IMR-90 (cell line): ENCODE measurements at regions not wholly inside any gene's neighbourhood (a gene's known extent, or its start where the extent isn't known, plus 50 kb on each side); places are given as distances from the start of the nearest gene placed in this dataset.

Experiments used
- ATAC-seq: fragments of 200-7000 bp; cut with Tn5 transposase; 2 replicates; pipeline ENCODE4 v1.9.1; 2020; ENCODE audit warnings: low read depth, mild to moderate bottlenecking, moderate library complexity
- BruUV-seq: library from RNA; stranded (reverse); fragments of 400-500 nt; replicated peaks from 2 replicates; lab custom pipeline; 2021; lab: Mats Ljungman, UMichigan
- CTCF ChIA-PET: fragments of 300-600 bp; formaldehyde crosslinking; extraction: SDS; loops from one replicate; lab custom pipeline; 2021; ENCODE audit warnings: antibody characterized with exemption; lab: Yijun Ruan, JAX
- POLR2A ChIA-PET: fragments of 300-600 bp; sonication (Branson Sonifier 250); formaldehyde crosslinking; loops from one replicate; lab custom pipeline; 2022; ENCODE audit warnings: antibody characterized with exemption; ENCODE audit not compliant: unreplicated experiment; lab: Charles Lee
- DNase-seq: peaks from one replicate; pipeline ENCODE4 v3.0.0; 2013
- H2AFZ ChIP-seq: replicated peaks from 2 replicates; pipeline ENCODE3; 2013; ENCODE audit warnings: low read length, mild to moderate bottlenecking; ENCODE audit not compliant: poor library complexity
- H2AK5ac ChIP-seq: 2 replicates; pipeline ENCODE4 v1.6.1; 2013; ENCODE audit warnings: low read depth, low read length, inconsistent platforms
- H2AK9ac ChIP-seq: replicated peaks from 2 replicates; pipeline ENCODE3; 2013; ENCODE audit warnings: mild to moderate bottlenecking, low read depth, low read length, moderate library complexity; ENCODE audit not compliant: poor library complexity
- H2BK120ac ChIP-seq: 2 replicates; pipeline ENCODE4 v1.6.1; 2013; ENCODE audit warnings: low read depth, low read length, inconsistent platforms
- H2BK15ac ChIP-seq: 3 replicates; pipeline ENCODE4 v1.6.1; 2013; ENCODE audit warnings: low read depth, low read length, inconsistent platforms
- H2BK20ac ChIP-seq: 2 replicates; pipeline ENCODE4 v1.6.1; 2013; ENCODE audit warnings: low read depth, mild to moderate bottlenecking, inconsistent platforms, low read length, moderate library complexity
- H2BK5ac ChIP-seq: 2 replicates; pipeline ENCODE4 v1.6.1; 2013; ENCODE audit warnings: mild to moderate bottlenecking, low read depth, low read length, inconsistent platforms; ENCODE audit not compliant: poor library complexity, severe bottlenecking
- H3K14ac ChIP-seq: replicated peaks from 2 replicates; pipeline ENCODE4 v1.6.1; 2013; ENCODE audit warnings: low read depth, low read length, inconsistent platforms
- H3K18ac ChIP-seq: 2 replicates; pipeline ENCODE4 v1.6.1; 2013; ENCODE audit warnings: low read depth, low read length, control low read depth
- H3K23ac ChIP-seq: 2 replicates; pipeline ENCODE4 v1.6.1; 2013; ENCODE audit warnings: low read depth, low read length, inconsistent platforms
- H3K27ac ChIP-seq: 2 replicates; pipeline ENCODE4 v1.5.1; 2013; ENCODE audit warnings: mild to moderate bottlenecking, control low read depth, low read length; ENCODE audit not compliant: insufficient read depth
- H3K27me3 ChIP-seq: 2 replicates; pipeline ENCODE4 v1.6.1; 2013; ENCODE audit warnings: low read length; ENCODE audit not compliant: control insufficient read depth, insufficient read depth
- H3K36me3 ChIP-seq: 2 replicates; pipeline ENCODE4 v1.6.1; 2013; ENCODE audit warnings: low read length, mixed read lengths; ENCODE audit not compliant: control insufficient read depth, insufficient read depth
- H3K4ac ChIP-seq: 2 replicates; pipeline ENCODE4 v1.6.1; 2013; ENCODE audit warnings: low read depth, low read length, inconsistent platforms
- H3K4me1 ChIP-seq: 2 replicates; pipeline ENCODE4 v1.6.1; 2013; ENCODE audit warnings: low read length, mixed read lengths; ENCODE audit not compliant: control insufficient read depth, insufficient read depth
- H3K4me2 ChIP-seq: 2 replicates; pipeline ENCODE4 v1.6.1; 2013; ENCODE audit warnings: low read depth, mild to moderate bottlenecking, control low read depth, low read length, moderate library complexity
- H3K4me3 ChIP-seq: 2 replicates; pipeline ENCODE4 v1.5.1; 2013; ENCODE audit warnings: low read depth, mild to moderate bottlenecking, control low read depth, low read length, moderate library complexity; ENCODE audit not compliant: insufficient read depth
- H3K56ac ChIP-seq: 2 replicates; pipeline ENCODE4 v1.6.1; 2013; ENCODE audit warnings: low read length, inconsistent platforms; ENCODE audit not compliant: insufficient read depth; ENCODE audit errors: extremely low read depth
- H3K79me1 ChIP-seq, 2 experiments: 2 replicates each; pipeline ENCODE4 v1.6.1; 2013; ENCODE audit warnings: low read length in 2 of 2, inconsistent platforms in 1 of 2, low read depth in 1 of 2
- H3K9ac ChIP-seq: 2 replicates; pipeline ENCODE4 v1.6.1; 2013; ENCODE audit warnings: low read depth, low read length, control low read depth
- H3K9me1 ChIP-seq: 2 replicates; pipeline ENCODE4 v1.6.1; 2013; ENCODE audit warnings: low read length, inconsistent platforms; ENCODE audit not compliant: insufficient read depth
- H3K9me3 ChIP-seq: 2 replicates; pipeline ENCODE4 v1.6.1; 2013; ENCODE audit warnings: low read length; ENCODE audit not compliant: control insufficient read depth, insufficient read depth
- H4K20me1 ChIP-seq: 2 replicates; pipeline ENCODE4 v1.6.1; 2013; ENCODE audit warnings: low read length, inconsistent platforms; ENCODE audit not compliant: insufficient read depth
- H4K5ac ChIP-seq: 2 replicates; pipeline ENCODE4 v1.6.1; 2013; ENCODE audit warnings: mild to moderate bottlenecking, low read depth, low read length, control low read depth
- H4K8ac ChIP-seq, 2 experiments: 2 replicates each; pipeline ENCODE4 v1.6.1; 2013; ENCODE audit warnings: low read depth in 2 of 2, low read length in 2 of 2, control low read depth in 1 of 2, inconsistent platforms in 1 of 2
- H4K91ac ChIP-seq: 2 replicates; pipeline ENCODE4 v1.6.1; 2013; ENCODE audit warnings: low read depth, low read length, inconsistent platforms; ENCODE audit not compliant: insufficient read depth
- BHLHE40 ChIP-seq: fragments of 150-350 bp; IDR thresholded peaks from 2 replicates; pipeline ENCODE4 v1.6.1; 2016; ENCODE audit warnings: mild to moderate bottlenecking, low read depth, low read length
- CEBPB ChIP-seq: IDR thresholded peaks from 2 replicates; pipeline ENCODE4 v1.6.1; 2012; ENCODE audit warnings: low read depth, low read length, improper control_type of control experiment
- CHD1 ChIP-seq: IDR thresholded peaks from 2 replicates; pipeline ENCODE4 v1.6.1; 2012; ENCODE audit warnings: low read depth, low read length, improper control_type of control experiment
- FOS ChIP-seq: fragments of 150-350 bp; IDR thresholded peaks from 2 replicates; pipeline ENCODE4 v1.6.1; 2016; ENCODE audit warnings: low read depth, low read length
- MAFK ChIP-seq: IDR thresholded peaks from 2 replicates; pipeline ENCODE4 v1.6.1; 2012; ENCODE audit warnings: low read depth, low read length, improper control_type of control experiment
- MAZ ChIP-seq: IDR thresholded peaks from 2 replicates; pipeline ENCODE4 v1.6.1; 2012; ENCODE audit warnings: low read depth, mild to moderate bottlenecking, low read length, improper control_type of control experiment, moderate library complexity, borderline replicate concordance
- MXI1 ChIP-seq: IDR thresholded peaks from 2 replicates; pipeline ENCODE4 v1.6.1; 2012; ENCODE audit warnings: low read depth, mild to moderate bottlenecking, low read length, moderate library complexity, borderline replicate concordance
- NFE2L2 ChIP-seq: fragments of 150-350 bp; IDR thresholded peaks from 2 replicates; pipeline ENCODE4 v1.6.1; 2016; ENCODE audit warnings: low read depth, mild to moderate bottlenecking, low read length
- POLR2A ChIP-seq: IDR thresholded peaks from 2 replicates; pipeline ENCODE4 v1.6.1; 2012; ENCODE audit warnings: mild to moderate bottlenecking, low read depth, low read length
- RAD21 ChIP-seq: IDR thresholded peaks from 2 replicates; pipeline ENCODE4 v1.6.1; 2012; ENCODE audit warnings: low read length, improper control_type of control experiment
- RCOR1 ChIP-seq: IDR thresholded peaks from 2 replicates; pipeline ENCODE4 v1.6.1; 2012; ENCODE audit warnings: mild to moderate bottlenecking, low read length, improper control_type of control experiment; ENCODE audit not compliant: insufficient replicate concordance
- RFX5 ChIP-seq: IDR thresholded peaks from 2 replicates; pipeline ENCODE4 v1.8.0; 2012; ENCODE audit warnings: low read depth, mild to moderate bottlenecking, low read length, moderate library complexity
- SMC3 ChIP-seq: fragments of 150-350 bp; IDR thresholded peaks from 2 replicates; pipeline ENCODE4 v1.6.1; 2016; ENCODE audit warnings: low read depth, mild to moderate bottlenecking, antibody characterized with exemption, low read length, moderate library complexity
- WGBS, 2 experiments: methylation state at CpG; one replicate each; pipeline versions ENCODE4 v1.1.5 to v1.1.7; 2013; ENCODE audit warnings: missing lambda C conversion rate in 2 of 2; ENCODE audit not compliant: insufficient read length in 1 of 2; ENCODE audit errors: extremely low coverage in 2 of 2; 5-methylcytosine and 5-hydroxymethylcytosine counted together
- dilution Hi-C: fragments of 300-500 bp; cut with HindIII; formaldehyde crosslinking; loops from one replicate; pipeline ENCODE4 v1.14.3; 2018; ENCODE audit warnings: low sequenced_read_pairs; ENCODE audit not compliant: unreplicated experiment
- in situ Hi-C: fragments of 300-500 bp; cut with MboI; formaldehyde crosslinking; loops from 3 replicates; pipeline ENCODE4 v1.14.3; 2019; ENCODE audit warnings: low sequenced_read_pairs, inconsistent platforms, mixed read lengths
- intact Hi-C: fragments of 100-400 bp; cut with micrococcal nuclease; formaldehyde crosslinking; loops from 2 replicates; pipeline ENCODE4 v1.10.0; 2022
- TF ChIP-seq, protein P1 (sequence below): fragments of 150-350 bp; IDR thresholded peaks from 2 replicates; pipeline ENCODE4 v1.6.1; 2016; ENCODE audit warnings: low read depth, mild to moderate bottlenecking, low read length, moderate library complexity, borderline replicate concordance
- TF ChIP-seq, protein P2 (sequence below): conservative IDR thresholded peaks from 2 replicates; pipeline ENCODE4 v1.5.1; 2012; ENCODE audit warnings: mild to moderate bottlenecking, low read depth, low read length, improper control_type of control experiment
- TF ChIP-seq, protein P3 (sequence below): fragments of 150-350 bp; IDR thresholded peaks from 2 replicates; pipeline ENCODE4 v1.6.1; 2017; ENCODE audit warnings: mild to moderate bottlenecking, antibody characterized with exemption, low read length, low read depth

DNA sequence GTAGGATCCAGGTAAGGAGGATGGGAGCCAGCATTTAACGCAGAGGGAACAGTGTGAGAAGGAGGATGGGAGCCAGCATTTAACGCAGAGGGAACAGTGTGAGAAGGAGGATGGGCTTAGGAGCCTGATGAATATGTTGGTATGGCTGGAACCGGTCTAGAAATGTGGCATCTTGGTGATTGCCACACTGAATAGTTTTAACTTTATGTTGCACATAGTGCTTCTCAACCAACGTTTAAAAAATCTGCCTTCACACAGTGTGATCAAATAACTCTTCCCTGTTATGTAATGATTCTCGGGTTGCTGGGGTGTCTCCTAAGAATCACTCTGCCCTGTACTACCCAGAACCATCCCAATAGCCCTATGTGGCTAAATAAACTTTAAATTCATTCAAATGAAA, 146.9 kb upstream of the DUSP10 start:
- Histone ChIP-seq H3K27me3 (no peaks in the 10 kb centered on the region), H2BK15ac (peak overlapping the region; percentile 76; the same call in 2 of the 3 replicates), H3K4me1 (peaks cover 8% of the 10 kb centered on the region), H2BK5ac (no peak overlapping the region), H3K79me1 (no peaks in the 10 kb centered on the region), H3K18ac (no peak overlapping the region), H3K36me3 (no peaks in the 10 kb centered on the region), H3K14ac (no peak overlapping the region), H3K23ac (no peak overlapping the region), H2AFZ (no peak overlapping the region), H2BK20ac (peak overlapping the region; percentile 56), H2AK9ac (peak overlapping the region; percentile 37), H3K4me2 (no peak overlapping the region), H3K4ac (peak overlapping the region; percentile 75), H2BK120ac (peak overlapping the region; percentile 77; the same call in 1 of the 2 replicates), H3K27ac (no peak overlapping the region), H4K20me1 (no peaks in the 10 kb centered on the region), H4K91ac (no peak overlapping the region; the same call in 1 of the 2 replicates), H3K9me1 (peaks cover 13% of the 10 kb centered on the region), H4K8ac (no peak overlapping the region), H3K4me3 (no peak overlapping the region), H3K56ac (no peak overlapping the region), H2AK5ac (peak overlapping the region; percentile 74), H3K9me3 (no peaks in the 10 kb centered on the region), H4K5ac (no peak overlapping the region), H3K9ac (no peak overlapping the region)
- TF ChIP-seq CHD1, result no peak
- TF ChIP-seq CEBPB, result no peak
- TF ChIP-seq SMC3, result no peak
- TF ChIP-seq RAD21, result no peak
- no peak for TF ChIP-seq BHLHE40
- TF ChIP-seq RFX5, result no peak
- TF ChIP-seq, protein P1, sequence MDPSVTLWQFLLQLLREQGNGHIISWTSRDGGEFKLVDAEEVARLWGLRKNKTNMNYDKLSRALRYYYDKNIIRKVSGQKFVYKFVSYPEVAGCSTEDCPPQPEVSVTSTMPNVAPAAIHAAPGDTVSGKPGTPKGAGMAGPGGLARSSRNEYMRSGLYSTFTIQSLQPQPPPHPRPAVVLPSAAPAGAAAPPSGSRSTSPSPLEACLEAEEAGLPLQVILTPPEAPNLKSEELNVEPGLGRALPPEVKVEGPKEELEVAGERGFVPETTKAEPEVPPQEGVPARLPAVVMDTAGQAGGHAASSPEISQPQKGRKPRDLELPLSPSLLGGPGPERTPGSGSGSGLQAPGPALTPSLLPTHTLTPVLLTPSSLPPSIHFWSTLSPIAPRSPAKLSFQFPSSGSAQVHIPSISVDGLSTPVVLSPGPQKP, result no peak
- TF ChIP-seq POLR2A, result no peak
- no peak for TF ChIP-seq MXI1
- no peak for TF ChIP-seq RCOR1
- TF ChIP-seq MAZ, result no peak
- no peak for TF ChIP-seq MAFK
- TF ChIP-seq, protein P2, sequence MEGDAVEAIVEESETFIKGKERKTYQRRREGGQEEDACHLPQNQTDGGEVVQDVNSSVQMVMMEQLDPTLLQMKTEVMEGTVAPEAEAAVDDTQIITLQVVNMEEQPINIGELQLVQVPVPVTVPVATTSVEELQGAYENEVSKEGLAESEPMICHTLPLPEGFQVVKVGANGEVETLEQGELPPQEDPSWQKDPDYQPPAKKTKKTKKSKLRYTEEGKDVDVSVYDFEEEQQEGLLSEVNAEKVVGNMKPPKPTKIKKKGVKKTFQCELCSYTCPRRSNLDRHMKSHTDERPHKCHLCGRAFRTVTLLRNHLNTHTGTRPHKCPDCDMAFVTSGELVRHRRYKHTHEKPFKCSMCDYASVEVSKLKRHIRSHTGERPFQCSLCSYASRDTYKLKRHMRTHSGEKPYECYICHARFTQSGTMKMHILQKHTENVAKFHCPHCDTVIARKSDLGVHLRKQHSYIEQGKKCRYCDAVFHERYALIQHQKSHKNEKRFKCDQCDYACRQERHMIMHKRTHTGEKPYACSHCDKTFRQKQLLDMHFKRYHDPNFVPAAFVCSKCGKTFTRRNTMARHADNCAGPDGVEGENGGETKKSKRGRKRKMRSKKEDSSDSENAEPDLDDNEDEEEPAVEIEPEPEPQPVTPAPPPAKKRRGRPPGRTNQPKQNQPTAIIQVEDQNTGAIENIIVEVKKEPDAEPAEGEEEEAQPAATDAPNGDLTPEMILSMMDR, result no peak
- TF ChIP-seq FOS, result no peak
- TF ChIP-seq, protein P3, sequence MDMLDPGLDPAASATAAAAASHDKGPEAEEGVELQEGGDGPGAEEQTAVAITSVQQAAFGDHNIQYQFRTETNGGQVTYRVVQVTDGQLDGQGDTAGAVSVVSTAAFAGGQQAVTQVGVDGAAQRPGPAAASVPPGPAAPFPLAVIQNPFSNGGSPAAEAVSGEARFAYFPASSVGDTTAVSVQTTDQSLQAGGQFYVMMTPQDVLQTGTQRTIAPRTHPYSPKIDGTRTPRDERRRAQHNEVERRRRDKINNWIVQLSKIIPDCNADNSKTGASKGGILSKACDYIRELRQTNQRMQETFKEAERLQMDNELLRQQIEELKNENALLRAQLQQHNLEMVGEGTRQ, result no peak
- TF ChIP-seq NFE2L2, result no peak
- BruUV-seq, result no TSS peak
- CTCF ChIA-PET, result no interaction called here
- 100% methylated on average over 1 of the region's 5 CpGs; no CpG with 5 or more reads in 1 of the 2 experiments for WGBS, 2 experiments
- intact Hi-C loops, result loop anchor here (5.0 to 10.0 kb wide), 3 partner anchors 146 to 744 kb away; partner anchors contain the start of gene DUSP10
- POLR2A ChIA-PET, result no interaction called here
- in situ Hi-C loops, result no loop called here
- DNase-seq (no peak), ATAC-seq (no peak)
- dilution Hi-C loops, result no loop called here
